ENCODE measurements at regions not wholly inside any gene's neighbourhood (a gene's known extent, or its start where the extent isn't known, plus 50 kb on each side); places are given as distances from the start of the nearest gene placed in this dataset.

GRCh38 chr14:42437809-42438208 lies 831.1 kb downstream of the LRFN5 start:
- Histone ChIP-seq H3K4me1 (no peaks in the 10 kb centered on the region), H3K9me3 (no peaks in the 10 kb centered on the region), H3K4me3 (no peak overlapping the region), H3K36me3 (no peaks in the 10 kb centered on the region), H3K27ac (no peak overlapping the region), H3K27me3 (no peaks in the 10 kb centered on the region)
- TF ChIP-seq CTCF (IDR thresholded peaks at IDR 0.05 in 4 of 5, conservative IDR thresholded peaks at IDR 0.05 in 1 of 5) (no peak), POLR2A (IDR thresholded peaks at IDR 0.05) (no peak)
- ATAC-seq: no peak
- intact Hi-C loops (cut with DNase I; ENCODE audit: low total_unique reads) (no loop called here), in situ Hi-C loops (cut with MboI; ENCODE audit: low sequenced_read_pairs in 4 of 4) (no loop called here)
- DNase-seq: no peak

- no peak for ATAC-seq
- H3K4me1 ChIP-seq: no peaks in the 10 kb centered on the region
- intact Hi-C loops (cut with DNase I; ENCODE audit: low total_unique reads): no loop called here
These were observed 822.7 kb downstream of the LRFN5 start for GRCh38 chr14:42429401-42429800.

GRCh38 chr14:42428996-42429395 lies 822.3 kb downstream of the LRFN5 start:
- in situ Hi-C loops (cut with MboI; ENCODE audit: low sequenced_read_pairs in 4 of 4): no loop called here

More at GRCh38 chr14:42429401-42429800, 822.7 kb downstream of the LRFN5 start:
- Histone ChIP-seq H3K4me3 (no peak overlapping the region), H3K27me3 (no peaks in the 10 kb centered on the region), H3K36me3 (no peaks in the 10 kb centered on the region), H3K27ac (no peak overlapping the region), H3K9me3 (no peaks in the 10 kb centered on the region)
- in situ Hi-C loops (cut with MboI; ENCODE audit: low sequenced_read_pairs in 4 of 4): no loop called here
- TF ChIP-seq POLR2A (IDR thresholded peaks at IDR 0.05) (no peak), CTCF (IDR thresholded peaks at IDR 0.05 in 4 of 5, conservative IDR thresholded peaks at IDR 0.05 in 1 of 5) (no peak)
- no peak for DNase-seq

GRCh38 chr14:42424501-42424900 lies 817.8 kb downstream of the LRFN5 start:
- no peak for TF ChIP-seq POLR2A (IDR thresholded peaks at IDR 0.05)
- TF ChIP-seq CTCF (IDR thresholded peaks at IDR 0.05 in 4 of 5, conservative IDR thresholded peaks at IDR 0.05 in 1 of 5): no peak
- ATAC-seq (no peak), DNase-seq (no peak)
- H3K9me3 ChIP-seq: no peaks in the 10 kb centered on the region
- H3K4me3 ChIP-seq: no peak overlapping the region
- no peaks in the 10 kb centered on the region for H3K36me3 ChIP-seq
- no peaks in the 10 kb centered on the region for H3K27me3 ChIP-seq
- in situ Hi-C loops (cut with MboI; ENCODE audit: low sequenced_read_pairs in 4 of 4) (no loop called here), intact Hi-C loops (cut with DNase I; ENCODE audit: low total_unique reads) (no loop called here)
- no peaks in the 10 kb centered on the region for H3K4me1 ChIP-seq
- no peak overlapping the region for H3K27ac ChIP-seq

More at GRCh38 chr14:42428996-42429395, 822.3 kb downstream of the LRFN5 start:
- no peak for TF ChIP-seq POLR2A (IDR thresholded peaks at IDR 0.05)
- no peak for TF ChIP-seq CTCF (IDR thresholded peaks at IDR 0.05 in 4 of 5, conservative IDR thresholded peaks at IDR 0.05 in 1 of 5)
- Histone ChIP-seq H3K27ac (no peak overlapping the region), H3K4me1 (no peaks in the 10 kb centered on the region), H3K4me3 (no peak overlapping the region), H3K9me3 (no peaks in the 10 kb centered on the region), H3K36me3 (no peaks in the 10 kb centered on the region), H3K27me3 (no peaks in the 10 kb centered on the region)
- intact Hi-C loops (cut with DNase I; ENCODE audit: low total_unique reads): no loop called here
- DNase-seq (no peak), ATAC-seq (no peak)

- intact Hi-C loops (cut with DNase I; ENCODE audit: low total_unique reads) (no loop called here), in situ Hi-C loops (cut with MboI; ENCODE audit: low sequenced_read_pairs in 4 of 4) (no loop called here)
- no peak overlapping the region for H3K27ac ChIP-seq
- no peaks in the 10 kb centered on the region for H3K9me3 ChIP-seq
- no peaks in the 10 kb centered on the region for H3K4me1 ChIP-seq
- TF ChIP-seq POLR2A (IDR thresholded peaks at IDR 0.05) (no peak), CTCF (IDR thresholded peaks at IDR 0.05 in 4 of 5, conservative IDR thresholded peaks at IDR 0.05 in 1 of 5) (no peak)
- ATAC-seq: no peak
- no peaks in the 10 kb centered on the region for H3K27me3 ChIP-seq
- H3K36me3 ChIP-seq: no peaks in the 10 kb centered on the region
- H3K4me3 ChIP-seq: no peak overlapping the region
- no peak for DNase-seq
These were observed 814.9 kb downstream of the LRFN5 start for GRCh38 chr14:42421377-42422078.

All from gastrocnemius medialis (tissue), 4 donors.